Sciatic nerve (tissue), 2 donors: ENCODE measurements at regions not wholly inside any gene's neighbourhood (a gene's known extent, or its start where the extent isn't known, plus 50 kb on each side); places are given as distances from the start of the nearest gene placed in this dataset.

Source experiments
- ATAC-seq: fragments of 200-7000 bp; cut with Tn5 transposase; one replicate; pipeline ENCODE4 v1.9.1; 2020; ENCODE audit warnings: mild to moderate bottlenecking, moderate library complexity
- DNase-seq: peaks from one replicate; pipeline ENCODE4 v3.0.0-alpha.2; 2020; ENCODE audit warnings: low spot score
- intact Hi-C: fragments of 100-400 bp; cut with DNase I; formaldehyde crosslinking; loops from one replicate; pipeline ENCODE4 v1.14.2; 2022
- donor health status: DM: no; HTN: no; CAD: no.
- donor health status: DM: no; HTN: no; CAD: no.

DNA sequence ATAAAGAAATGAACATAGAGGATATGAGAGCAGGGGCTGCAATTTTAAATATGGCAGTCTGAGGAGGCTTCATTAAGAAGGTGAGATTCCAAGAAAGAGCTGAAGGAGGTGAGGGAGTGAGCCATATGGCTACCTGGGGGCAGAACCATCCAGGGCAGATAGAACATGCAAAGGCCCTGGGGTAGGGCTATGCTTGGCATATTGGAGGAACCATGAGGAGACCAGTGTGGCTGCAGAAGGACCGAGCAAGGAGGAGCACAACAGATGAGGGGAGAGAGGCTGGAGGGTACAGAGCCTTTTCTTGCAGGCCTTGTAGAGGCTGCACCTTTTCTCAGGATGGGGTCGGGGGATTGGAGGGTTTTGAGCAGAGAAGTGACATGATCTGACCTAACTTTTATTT, 69.5 kb upstream of the GATA6 start:
- no peak for ATAC-seq
- intact Hi-C loops: no loop called here

GRCh38 chr18:22101731-22102130, 67.7 kb upstream of the GATA6 start:
- ATAC-seq: no peak
- intact Hi-C loops: no loop called here
- no peak for DNase-seq

More for the DNA sequence above, 69.5 kb upstream of the GATA6 start:
- no peak for DNase-seq

DNA sequence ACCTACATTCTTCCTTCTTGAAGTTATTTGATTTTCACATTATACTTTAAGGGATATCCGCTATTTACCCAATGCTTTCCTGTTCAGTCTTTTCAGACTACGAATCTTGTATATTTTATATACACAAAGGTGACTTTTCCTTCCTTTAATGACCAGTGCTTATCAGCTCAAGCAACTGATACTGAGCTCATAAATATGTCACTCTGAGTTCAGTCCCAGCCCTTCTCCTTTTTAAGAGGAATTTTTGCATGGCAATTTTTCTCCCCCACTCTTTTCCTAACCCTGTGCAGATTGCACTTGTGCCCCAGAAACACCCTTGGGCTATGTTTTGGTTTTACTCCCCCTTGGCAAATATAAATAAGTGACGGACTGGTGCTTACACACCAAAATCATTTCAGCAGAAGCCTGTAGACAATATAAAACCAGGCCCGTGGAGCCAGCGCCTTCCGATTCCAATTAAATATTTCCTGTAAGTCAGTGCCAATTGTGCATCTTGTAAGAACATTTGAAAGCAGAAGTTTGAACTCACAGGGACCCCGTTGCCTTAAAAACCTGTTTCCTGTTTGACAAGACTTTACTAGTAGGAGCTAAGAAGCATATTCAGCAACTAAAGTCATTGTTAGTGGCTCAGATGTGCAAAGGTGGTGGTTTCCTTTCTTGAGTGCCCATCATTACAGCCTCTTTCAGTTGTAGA, 66.3 kb upstream of the GATA6 start:
- intact Hi-C loops: no loop called here
- DNase-seq: no peak
- no peak for ATAC-seq

- no peak for DNase-seq
- no peak for ATAC-seq
- intact Hi-C loops: no loop called here
Observed at GRCh38 chr18:22103647-22104031, 65.8 kb upstream of the GATA6 start.

DNA sequence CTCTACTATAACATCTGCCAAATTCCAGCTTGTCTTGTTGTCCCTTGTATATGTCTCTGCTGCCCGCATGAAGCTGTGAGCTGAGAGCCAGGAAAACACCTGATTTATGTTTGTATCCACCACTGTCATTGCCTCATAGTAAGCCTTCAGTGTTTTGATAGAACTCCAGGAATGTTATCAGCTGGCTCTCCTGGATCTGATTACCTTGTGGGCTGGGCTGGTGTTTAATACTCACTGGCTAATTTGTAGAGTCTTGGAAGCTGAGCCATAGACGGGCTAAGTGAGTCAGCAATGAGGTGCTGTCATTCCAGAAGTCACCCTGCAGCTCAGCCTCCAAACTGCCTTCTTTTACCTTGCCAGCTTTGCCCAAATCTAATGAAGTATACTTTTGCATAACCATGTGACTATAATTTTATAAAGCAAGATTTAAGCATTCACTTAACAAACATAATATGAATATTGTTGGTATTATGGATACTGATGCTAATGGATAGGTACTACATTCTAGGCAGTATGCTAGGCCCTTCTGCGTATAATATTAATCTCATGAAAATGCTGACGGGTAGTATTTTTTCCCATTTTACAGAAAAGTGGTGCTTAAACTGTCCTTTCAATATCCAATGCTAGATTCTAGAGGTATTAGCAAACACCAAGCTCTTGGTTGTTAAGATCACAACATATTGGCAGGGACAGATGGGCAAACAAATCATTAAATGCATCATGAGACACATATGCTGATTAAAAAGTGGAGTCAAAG, 62.7 kb upstream of the GATA6 start:
- intact Hi-C loops: no loop called here
- DNase-seq (no peak), ATAC-seq (no peak)

GRCh38 chr18:22108674-22109073, 60.7 kb upstream of the GATA6 start:
- no peak for DNase-seq
- ATAC-seq: no peak
- intact Hi-C loops: no loop called here

DNA sequence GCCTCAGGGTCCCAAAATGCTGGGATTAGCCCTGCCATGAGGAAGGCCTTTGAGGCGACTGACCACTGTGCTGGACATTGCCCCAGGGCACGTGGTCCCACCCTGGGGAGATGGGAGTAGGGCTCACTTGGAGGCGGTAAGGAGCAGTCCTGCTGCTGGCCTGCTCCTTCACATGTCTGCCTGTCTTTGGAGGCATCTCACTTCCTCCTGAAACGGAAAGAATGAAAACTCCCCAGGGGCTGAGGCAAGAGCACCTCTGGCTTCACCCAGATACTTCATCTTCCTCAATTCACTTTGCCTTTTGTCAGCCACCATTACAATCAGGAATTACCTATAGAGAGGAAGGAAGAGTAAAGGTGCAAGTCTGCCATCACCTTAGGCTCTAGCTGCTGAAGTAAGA, 59.9 kb upstream of the GATA6 start:
- no peak for ATAC-seq
- no peak for DNase-seq
- intact Hi-C loops: no loop called here

DNA sequence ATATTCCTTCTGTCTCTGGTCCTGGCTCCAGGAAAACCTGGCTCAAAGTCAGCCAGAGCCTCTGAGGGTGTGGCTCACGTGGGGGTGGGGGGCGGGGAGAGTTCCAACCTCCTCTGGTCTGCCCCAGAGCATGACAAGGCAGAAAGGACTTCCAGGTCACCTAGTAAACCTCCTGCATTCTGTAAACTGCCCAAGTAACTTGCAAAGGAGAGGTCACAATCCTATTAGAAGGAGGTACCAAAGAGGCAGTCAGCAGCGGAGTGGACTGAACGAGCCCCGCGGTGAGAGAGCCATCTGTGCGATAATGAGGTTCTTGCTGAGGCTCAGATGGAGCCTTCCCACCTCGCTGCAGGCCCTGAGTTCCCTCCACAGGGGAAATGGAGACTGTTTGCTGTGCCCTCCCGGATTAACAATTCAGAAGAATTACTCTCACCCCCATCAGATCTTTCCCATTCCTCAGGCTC, 58.9 kb upstream of the GATA6 start:
- no peak for DNase-seq
- intact Hi-C loops: no loop called here
- no peak for ATAC-seq

- ATAC-seq: no peak
- intact Hi-C loops: no loop called here
- DNase-seq: no peak
Observed at GRCh38 chr18:22112215-22112614, 57.2 kb upstream of the GATA6 start.

DNA sequence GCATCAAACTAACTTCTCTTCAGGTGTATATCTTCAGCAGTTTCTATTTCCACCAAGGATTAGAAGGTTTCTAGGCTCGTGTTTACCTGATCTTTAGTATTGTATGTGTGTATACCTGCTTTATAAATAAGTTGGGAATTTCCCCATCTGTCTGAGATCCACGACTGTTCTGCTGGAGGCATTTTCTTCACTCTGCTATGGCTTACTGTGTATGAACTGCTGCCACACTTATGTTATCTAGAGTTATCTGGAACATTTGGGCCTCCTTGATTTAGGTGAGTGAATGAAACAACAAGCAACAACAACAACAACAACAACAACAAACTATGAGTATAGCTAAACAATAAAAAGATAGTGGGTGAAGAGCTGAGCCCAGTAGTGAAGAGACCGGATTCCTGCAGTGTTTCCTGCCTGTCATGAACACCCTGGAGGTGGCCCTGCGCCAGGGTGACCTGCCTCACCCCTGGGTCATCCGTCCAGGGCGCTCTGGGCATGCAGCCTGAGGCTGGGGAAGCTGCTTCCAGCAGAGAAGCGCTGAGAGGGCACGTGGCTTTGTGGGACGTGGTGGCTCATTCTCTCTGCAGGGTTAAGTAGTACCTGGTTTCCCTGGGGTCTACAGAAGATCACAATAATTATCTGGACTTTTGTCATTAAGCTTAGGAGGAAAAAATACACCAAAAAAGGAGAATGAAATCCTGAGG, 56.1 kb upstream of the GATA6 start:
- intact Hi-C loops: no loop called here
- ATAC-seq (no peak), DNase-seq (no peak)

DNA sequence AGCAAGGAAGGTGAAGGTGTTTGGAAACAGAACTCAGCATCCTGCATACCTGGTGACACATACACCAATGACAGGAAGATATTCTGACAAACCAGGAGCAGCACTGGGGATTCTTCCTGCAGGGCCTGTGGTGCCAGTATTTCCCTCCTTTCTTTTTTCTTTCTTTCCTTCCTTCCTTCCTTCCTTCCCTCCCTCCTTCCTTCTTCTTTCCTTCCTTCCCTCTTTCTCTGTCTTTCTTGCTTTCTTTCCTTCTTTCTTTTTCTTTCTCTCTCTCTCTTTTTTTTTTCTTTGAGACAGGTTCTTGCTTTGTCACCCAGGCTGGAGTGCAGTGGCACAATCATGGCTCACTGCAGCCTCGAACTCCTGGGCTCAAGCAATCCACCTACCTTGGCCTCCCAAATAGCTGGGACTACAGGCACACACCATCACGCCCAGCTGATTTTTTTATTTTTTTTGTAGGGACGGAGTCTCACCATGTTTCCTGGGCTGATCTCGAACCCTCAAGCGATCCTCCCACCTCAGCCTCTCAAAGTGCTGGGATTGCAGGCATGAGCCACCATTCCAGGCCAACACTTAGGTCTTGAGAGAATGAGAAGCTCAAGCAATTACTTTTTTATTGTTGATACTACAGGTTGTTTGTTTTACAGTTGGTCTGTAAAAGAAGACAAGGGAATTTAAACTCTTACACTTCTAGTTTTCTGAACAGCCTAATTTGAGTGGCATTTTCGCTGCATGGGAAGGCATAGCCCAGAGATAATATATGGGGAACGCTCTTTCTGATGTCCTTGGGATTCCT, 54.7 kb upstream of the GATA6 start:
- DNase-seq: no peak
- ATAC-seq: no peak
- intact Hi-C loops: no loop called here

DNA sequence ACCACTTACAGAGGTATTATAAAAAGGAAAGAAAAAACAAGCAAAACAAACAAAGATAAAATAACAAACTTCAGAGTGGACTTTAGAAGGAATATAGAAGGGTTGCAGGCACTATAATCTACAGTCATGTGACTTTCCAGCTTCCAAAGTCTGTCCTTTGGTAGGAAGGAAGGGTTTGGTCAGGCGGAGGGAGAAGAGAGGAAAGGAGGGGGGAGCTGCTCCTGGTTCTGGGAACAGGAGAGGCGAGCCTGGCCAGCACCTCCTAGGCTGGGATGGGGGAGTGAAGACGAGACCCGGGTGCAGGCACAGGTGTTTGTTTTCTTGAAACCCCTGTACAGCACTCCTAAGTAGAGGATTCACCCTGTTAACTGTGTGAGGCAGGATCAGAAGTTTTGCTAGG, 53.8 kb upstream of the GATA6 start:
- ATAC-seq (no peak), DNase-seq (no peak)
- intact Hi-C loops: no loop called here
